ENCODE measurements at regions not wholly inside any gene's neighbourhood (a gene's known extent, or its start where the extent isn't known, plus 50 kb on each side); places are given as distances from the start of the nearest gene placed in this dataset.
A peak's percentile ranks its signal among the peaks of the same experiment; 100 is the strongest.
"Not testable (repeated sequence)": the region's sequence is repeated elsewhere in the genome, so short reads cannot be mapped to it uniquely, and the experiment has no call there.

DNA sequence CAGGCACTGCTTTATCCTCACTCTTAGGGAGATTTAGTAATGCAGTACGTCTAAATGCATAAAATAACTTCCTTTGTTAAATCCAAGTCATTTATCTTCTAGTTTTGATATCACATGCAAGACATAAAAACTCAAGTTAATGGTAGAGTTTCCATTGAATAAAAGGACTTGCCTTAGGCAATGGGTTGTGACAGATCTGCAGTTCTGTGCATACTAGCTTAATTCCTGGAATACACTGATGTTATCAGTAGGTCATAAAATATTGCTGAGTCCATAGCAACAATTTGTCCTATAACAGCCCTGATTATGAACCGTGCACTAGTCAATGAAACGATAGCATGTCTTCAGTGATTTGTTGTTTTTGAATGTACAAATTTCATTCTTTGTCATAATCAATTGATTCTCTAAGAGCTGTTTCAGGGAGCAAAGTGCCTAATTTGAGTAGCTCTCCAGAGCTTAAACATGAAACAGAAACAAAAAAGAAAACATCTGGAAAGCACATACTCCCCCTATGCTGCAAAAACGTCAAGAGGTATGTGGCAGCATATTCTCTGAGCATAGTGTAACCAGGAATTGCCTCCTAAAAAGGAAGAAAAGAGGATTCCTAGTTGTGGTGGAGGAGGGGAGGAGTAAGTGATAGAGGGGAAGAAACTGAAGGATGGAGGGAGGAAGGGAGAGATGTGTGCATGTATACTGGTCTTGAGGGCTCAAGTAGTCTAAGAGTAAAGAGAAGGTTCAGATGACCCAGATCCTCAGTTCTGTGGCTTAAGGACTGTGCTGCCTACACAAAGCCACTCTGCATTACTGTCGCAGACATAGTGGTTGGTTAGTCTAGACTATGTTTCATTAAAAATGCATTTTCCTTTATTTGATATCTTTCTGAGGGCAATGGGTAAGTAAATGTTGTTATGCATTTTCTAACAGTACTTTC is 589.2 kb downstream of the PRR16 start:
- DNase-seq (ENCODE audit: low read depth) = no peak
- no peak overlapping the region for H3K4me3 ChIP-seq (ENCODE audit: low read length)
- no peak for TF ChIP-seq CTCF (conservative IDR thresholded peaks at IDR 0.05; ENCODE audit: low read length)

GRCh38 chr5:121055586-121055985 is 591.5 kb downstream of the PRR16 start:
- no peak for DNase-seq (ENCODE audit: low read depth)
- no peak for TF ChIP-seq CTCF (conservative IDR thresholded peaks at IDR 0.05; ENCODE audit: low read length)

GRCh38 chr5:121064241-121064640 is 600.1 kb downstream of the PRR16 start:
- not testable (repeated sequence) for H3K4me3 ChIP-seq (ENCODE audit: low read length); DNase-seq (ENCODE audit: low read depth)

More at GRCh38 chr5:121055586-121055985, 591.5 kb downstream of the PRR16 start:
- no peak overlapping the region for H3K4me3 ChIP-seq (ENCODE audit: low read length)

- TF ChIP-seq CTCF (conservative IDR thresholded peaks at IDR 0.05; ENCODE audit: low read length) = no peak
- DNase-seq (ENCODE audit: low read depth) = no peak
- H3K4me3 ChIP-seq (ENCODE audit: low read length) = no peak overlapping the region
Measured at GRCh38 chr5:121086671-121087070, 622.6 kb downstream of the PRR16 start.

- no peak for TF ChIP-seq CTCF (conservative IDR thresholded peaks at IDR 0.05; ENCODE audit: low read length)
- DNase-seq (ENCODE audit: low read depth) = no peak
- no peak overlapping the region for H3K4me3 ChIP-seq (ENCODE audit: low read length)
Measured at GRCh38 chr5:121087560-121087959, 623.5 kb downstream of the PRR16 start.

GRCh38 chr5:121088341-121088740 is 624.2 kb downstream of the PRR16 start:
- no peak for DNase-seq (ENCODE audit: low read depth)
- no peak for TF ChIP-seq CTCF (conservative IDR thresholded peaks at IDR 0.05; ENCODE audit: low read length)
- no peak overlapping the region for H3K4me3 ChIP-seq (ENCODE audit: low read length)

GRCh38 chr5:121090822-121091221 is 626.7 kb downstream of the PRR16 start:
- no peak for TF ChIP-seq CTCF (conservative IDR thresholded peaks at IDR 0.05; ENCODE audit: low read length)
- peak; percentile 9 for DNase-seq (ENCODE audit: low read depth)
- H3K4me3 ChIP-seq (ENCODE audit: low read length) = no peak overlapping the region
